ENCODE measurements at regions not wholly inside any gene's neighbourhood (a gene's known extent, or its start where the extent isn't known, plus 50 kb on each side); places are given as distances from the start of the nearest gene placed in this dataset.
"Not testable (repeated sequence)": the region's sequence is repeated elsewhere in the genome, so short reads cannot be mapped to it uniquely, and the experiment has no call there.

GRCh38 chr3:144777906-144778305 lies 806.3 kb downstream of the DIPK2A start:
- intact Hi-C loops (cut with DNase I, micrococcal nuclease): no loop called here
- POLR2A ChIA-PET: no interaction called here
- CTCF ChIA-PET: no interaction called here
- no peaks in the 10 kb centered on the region for H3K36me3 Mint-ChIP-seq (ENCODE audit: low read depth)
- H3K27me3 Mint-ChIP-seq: no peaks in the 10 kb centered on the region
- no peak overlapping the region for H3K4me3 Mint-ChIP-seq
- ATAC-seq (no peak), DNase-seq (no peak)
- no peak overlapping the region for H3K27ac Mint-ChIP-seq
- H3K9me3 Mint-ChIP-seq (ENCODE audit: low read depth): no peaks in the 10 kb centered on the region
- no peaks in the 10 kb centered on the region for H3K4me1 Mint-ChIP-seq

- POLR2A ChIA-PET: no interaction called here
- no peak for ATAC-seq
- CTCF ChIA-PET: no interaction called here
- no peak overlapping the region for H3K27ac Mint-ChIP-seq
- no peak overlapping the region for H3K4me3 Mint-ChIP-seq
- H3K4me1 Mint-ChIP-seq: no peaks in the 10 kb centered on the region
- H3K36me3 Mint-ChIP-seq (ENCODE audit: low read depth): no peaks in the 10 kb centered on the region
- no peaks in the 10 kb centered on the region for H3K27me3 Mint-ChIP-seq
- DNase-seq: no peak
- intact Hi-C loops (cut with DNase I, micrococcal nuclease): no loop called here
- peaks cover 4% of the 10 kb centered on the region for H3K9me3 Mint-ChIP-seq (ENCODE audit: low read depth)
Observed at GRCh38 chr3:144791034-144791433, 819.4 kb downstream of the DIPK2A start.

DNA sequence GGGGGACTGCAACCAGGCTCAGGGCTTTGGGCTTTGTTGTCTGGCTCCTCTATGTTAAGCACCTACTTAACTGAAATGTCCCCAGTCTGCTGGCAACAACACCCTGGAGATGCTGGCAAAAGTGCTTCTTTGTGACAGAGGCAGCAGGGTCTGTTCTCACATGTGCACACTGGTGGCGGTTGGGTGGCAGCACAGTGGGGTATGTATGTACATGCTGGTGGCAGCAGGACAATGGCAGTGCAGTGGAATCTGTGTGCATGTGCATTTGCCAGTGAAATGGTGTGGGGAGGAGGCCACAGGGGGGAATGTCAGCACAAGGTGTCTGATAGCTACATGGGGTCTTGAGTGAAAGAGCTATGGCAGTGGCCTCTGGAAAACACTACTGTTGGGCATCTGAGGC lies 830.3 kb downstream of the DIPK2A start:
- intact Hi-C loops (cut with DNase I, micrococcal nuclease): no loop called here
- no peaks in the 10 kb centered on the region for H3K27me3 Mint-ChIP-seq
- ATAC-seq (no peak), DNase-seq (no peak)
- ChIA-PET POLR2A (no interaction called here), CTCF (no interaction called here)
- H3K9me3 Mint-ChIP-seq (ENCODE audit: low read depth): no peaks in the 10 kb centered on the region
- no peaks in the 10 kb centered on the region for H3K4me1 Mint-ChIP-seq
- no peak overlapping the region for H3K27ac Mint-ChIP-seq
- no peaks in the 10 kb centered on the region for H3K36me3 Mint-ChIP-seq (ENCODE audit: low read depth)
- H3K4me3 Mint-ChIP-seq: no peak overlapping the region

DNA sequence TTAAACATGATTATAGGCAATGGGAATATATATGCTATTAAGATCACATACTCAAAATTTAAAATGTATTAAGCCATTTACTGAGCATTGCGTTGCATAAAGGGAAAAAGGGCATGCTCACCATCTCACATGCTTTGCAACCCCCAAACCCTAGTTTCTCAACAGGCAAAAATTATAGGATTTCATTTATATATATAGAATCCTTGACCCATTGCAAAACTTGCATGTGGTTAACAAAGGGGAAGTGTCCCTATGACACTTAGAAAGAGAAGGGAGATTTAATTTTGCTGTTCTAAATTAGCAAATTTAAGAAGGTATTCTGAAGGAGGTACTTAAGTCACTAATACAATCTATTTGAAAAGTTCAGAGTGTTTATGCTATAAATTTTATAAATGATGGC lies 837.8 kb downstream of the DIPK2A start:
- no peaks in the 10 kb centered on the region for H3K36me3 Mint-ChIP-seq (ENCODE audit: low read depth)
- DNase-seq (no peak), ATAC-seq (no peak)
- POLR2A ChIA-PET: no interaction called here
- no peaks in the 10 kb centered on the region for H3K9me3 Mint-ChIP-seq (ENCODE audit: low read depth)
- CTCF ChIA-PET: no interaction called here
- no peaks in the 10 kb centered on the region for H3K27me3 Mint-ChIP-seq
- intact Hi-C loops (cut with DNase I, micrococcal nuclease): no loop called here
- H3K4me3 Mint-ChIP-seq: no peak overlapping the region
- H3K4me1 Mint-ChIP-seq: no peaks in the 10 kb centered on the region
- no peak overlapping the region for H3K27ac Mint-ChIP-seq

DNA sequence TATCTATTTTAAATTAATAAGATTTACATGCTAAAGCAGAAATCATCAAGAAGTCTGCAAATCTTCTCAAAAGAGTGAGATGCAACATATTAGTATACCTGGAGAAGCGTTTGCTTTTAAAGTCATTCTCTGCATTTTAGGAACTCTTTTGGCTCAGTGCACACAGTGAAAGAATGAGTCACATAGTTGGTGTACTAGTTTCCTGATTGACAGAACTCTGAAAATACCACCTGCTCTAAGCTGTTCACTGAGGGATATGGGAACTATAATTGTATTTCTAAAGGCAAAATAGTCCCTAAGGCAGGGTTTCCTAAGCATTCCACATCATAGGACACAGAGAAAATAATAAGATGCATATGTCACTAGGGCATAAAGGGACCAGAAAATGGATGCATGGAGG lies 838.5 kb downstream of the DIPK2A start:
- H3K4me3 Mint-ChIP-seq: no peak overlapping the region
- H3K27me3 Mint-ChIP-seq: no peaks in the 10 kb centered on the region
- no peaks in the 10 kb centered on the region for H3K4me1 Mint-ChIP-seq
- ATAC-seq (no peak), DNase-seq (no peak)
- CTCF ChIA-PET: no interaction called here
- intact Hi-C loops (cut with DNase I, micrococcal nuclease): no loop called here
- H3K27ac Mint-ChIP-seq: no peak overlapping the region
- POLR2A ChIA-PET: no interaction called here
- no peaks in the 10 kb centered on the region for H3K36me3 Mint-ChIP-seq (ENCODE audit: low read depth)
- no peaks in the 10 kb centered on the region for H3K9me3 Mint-ChIP-seq (ENCODE audit: low read depth)

DNA sequence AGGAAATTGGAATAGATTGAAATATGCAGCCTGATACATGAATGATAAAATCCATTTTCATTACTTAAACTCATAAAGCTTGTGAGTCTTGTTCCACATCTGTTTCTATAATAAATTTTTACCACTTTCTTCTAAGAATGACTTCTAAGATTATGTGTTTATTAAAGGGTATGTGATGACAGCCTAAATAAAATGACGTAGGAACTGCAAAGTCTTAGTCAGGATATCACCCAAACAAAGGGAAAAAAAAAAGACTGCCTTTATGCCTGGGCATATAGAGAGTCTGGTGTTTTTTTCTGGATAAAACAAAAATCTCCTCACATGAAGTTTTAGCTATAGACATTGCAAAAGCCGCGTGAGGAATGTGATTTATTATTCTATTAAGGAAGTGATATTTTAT lies 844.0 kb downstream of the DIPK2A start:
- no peak overlapping the region for H3K27ac Mint-ChIP-seq
- no peak for DNase-seq
- H3K36me3 Mint-ChIP-seq (ENCODE audit: low read depth): no peaks in the 10 kb centered on the region
- intact Hi-C loops (cut with DNase I, micrococcal nuclease): no loop called here
- ChIA-PET POLR2A (no interaction called here), CTCF (no interaction called here)
- H3K27me3 Mint-ChIP-seq: no peaks in the 10 kb centered on the region
- ATAC-seq: no peak
- H3K9me3 Mint-ChIP-seq (ENCODE audit: low read depth): no peaks in the 10 kb centered on the region
- no peak overlapping the region for H3K4me3 Mint-ChIP-seq
- H3K4me1 Mint-ChIP-seq: no peaks in the 10 kb centered on the region

DNA sequence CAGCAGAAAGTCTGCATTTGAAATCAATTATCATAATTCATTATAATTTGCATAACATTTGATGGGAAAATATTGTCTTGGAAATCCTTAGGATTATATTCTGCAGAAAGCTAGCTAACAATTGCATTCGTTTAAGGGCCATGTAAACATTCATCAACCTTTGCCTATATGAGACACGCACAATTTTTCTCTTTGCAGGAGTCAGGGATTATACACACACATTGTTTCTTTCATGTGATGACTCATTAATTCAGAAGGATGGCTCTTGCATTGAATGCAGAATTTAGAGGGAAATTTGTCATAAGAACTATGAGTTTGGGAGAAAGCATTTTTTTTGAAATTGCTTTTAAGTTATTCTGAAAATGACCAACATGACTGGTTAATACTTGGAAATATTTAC lies 844.7 kb downstream of the DIPK2A start:
- no peak for ATAC-seq

GRCh38 chr3:144818973-144819372 lies 847.4 kb downstream of the DIPK2A start:
- Mint-ChIP-seq H3K9me3 (ENCODE audit: low read depth) (no peaks in the 10 kb centered on the region), H3K27me3 (no peaks in the 10 kb centered on the region), H3K4me3 (no peak overlapping the region), H3K27ac (no peak overlapping the region), H3K36me3 (ENCODE audit: low read depth) (no peaks in the 10 kb centered on the region), H3K4me1 (no peaks in the 10 kb centered on the region)
- no peak for DNase-seq
- ATAC-seq: no peak
- CTCF ChIA-PET: no interaction called here
- POLR2A ChIA-PET: no interaction called here
- intact Hi-C loops (cut with DNase I, micrococcal nuclease): no loop called here

More for the DNA sequence above, 844.7 kb downstream of the DIPK2A start:
- no peak for DNase-seq
- Mint-ChIP-seq H3K27me3 (no peaks in the 10 kb centered on the region), H3K9me3 (ENCODE audit: low read depth) (no peaks in the 10 kb centered on the region), H3K36me3 (ENCODE audit: low read depth) (no peaks in the 10 kb centered on the region), H3K4me1 (no peaks in the 10 kb centered on the region), H3K27ac (no peak overlapping the region), H3K4me3 (no peak overlapping the region)
- ChIA-PET CTCF (no interaction called here), POLR2A (no interaction called here)
- intact Hi-C loops (cut with DNase I, micrococcal nuclease): no loop called here

DNA sequence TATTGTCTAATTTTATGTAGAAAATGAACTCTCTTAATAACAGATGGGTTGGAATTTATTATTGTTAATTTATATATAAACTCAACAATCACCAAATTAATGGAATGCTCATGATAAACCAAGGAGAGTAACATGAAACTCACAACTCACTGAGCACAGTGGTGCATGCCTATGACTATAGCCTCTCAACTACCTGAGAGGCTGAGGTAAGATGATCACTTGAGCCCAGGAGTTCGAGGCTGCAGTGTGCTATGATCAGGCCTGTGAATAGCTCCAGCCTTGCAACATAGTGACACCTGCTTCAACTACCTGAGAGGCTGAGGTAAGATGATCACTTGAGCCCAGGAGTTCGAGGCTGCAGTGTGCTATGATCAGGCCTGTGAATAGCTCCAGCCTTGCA lies 848.6 kb downstream of the DIPK2A start:
- H3K36me3 Mint-ChIP-seq (ENCODE audit: low read depth); H3K27ac Mint-ChIP-seq; H3K9me3 Mint-ChIP-seq (ENCODE audit: low read depth); ATAC-seq; H3K4me1 Mint-ChIP-seq; H3K27me3 Mint-ChIP-seq; POLR2A ChIA-PET; DNase-seq; intact Hi-C loops (cut with DNase I, micrococcal nuclease); H3K4me3 Mint-ChIP-seq; CTCF ChIA-PET: not testable (repeated sequence)

DNA sequence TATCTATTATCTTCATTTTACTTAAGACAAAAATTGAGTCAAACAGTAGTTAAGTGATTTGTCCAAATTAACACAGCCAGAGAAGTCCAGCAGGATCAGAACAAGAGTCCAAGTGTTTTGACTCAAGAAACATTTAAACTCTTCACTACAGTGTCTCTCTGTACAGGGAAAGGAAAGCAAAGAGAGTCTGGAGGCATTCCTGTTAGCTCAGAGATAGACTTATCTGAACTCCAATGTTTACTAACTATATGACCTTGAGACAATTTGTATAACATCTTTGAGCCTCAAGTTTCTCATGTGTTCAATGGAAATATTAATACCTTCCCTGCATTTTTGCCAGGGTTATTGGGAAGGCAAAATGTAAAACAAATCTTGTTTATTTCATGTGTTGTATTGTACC lies 849.1 kb downstream of the DIPK2A start:
- H3K36me3 Mint-ChIP-seq (ENCODE audit: low read depth): no peaks in the 10 kb centered on the region
- POLR2A ChIA-PET: no interaction called here
- DNase-seq (no peak), ATAC-seq (no peak)
- intact Hi-C loops (cut with DNase I, micrococcal nuclease): no loop called here
- CTCF ChIA-PET: no interaction called here
- no peak overlapping the region for H3K4me3 Mint-ChIP-seq
- H3K9me3 Mint-ChIP-seq (ENCODE audit: low read depth): no peaks in the 10 kb centered on the region
- no peaks in the 10 kb centered on the region for H3K4me1 Mint-ChIP-seq
- no peak overlapping the region for H3K27ac Mint-ChIP-seq
- no peaks in the 10 kb centered on the region for H3K27me3 Mint-ChIP-seq

DNA sequence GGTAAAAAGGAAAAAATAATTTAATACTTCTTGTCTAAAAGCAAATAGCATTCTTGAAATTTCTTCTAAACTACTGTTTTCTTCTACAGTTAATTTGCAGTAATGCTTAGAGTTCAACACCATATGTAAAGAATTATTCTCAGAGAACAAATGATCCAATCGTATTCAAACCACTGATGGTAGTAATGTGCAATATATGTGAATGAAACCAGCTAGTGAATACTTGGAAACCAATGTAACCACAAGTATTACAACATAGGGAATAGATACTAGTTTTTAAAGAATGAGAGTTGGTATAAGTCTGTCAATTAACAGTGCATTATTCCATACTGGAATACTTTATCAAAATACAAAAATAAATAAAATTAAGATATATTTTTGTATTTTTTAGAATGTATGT lies 850.0 kb downstream of the DIPK2A start:
- no peaks in the 10 kb centered on the region for H3K36me3 Mint-ChIP-seq (ENCODE audit: low read depth)
- H3K4me1 Mint-ChIP-seq: no peaks in the 10 kb centered on the region
- no peak for ATAC-seq
- POLR2A ChIA-PET: no interaction called here
- no peak overlapping the region for H3K4me3 Mint-ChIP-seq
- H3K27me3 Mint-ChIP-seq: no peaks in the 10 kb centered on the region
- no peak for DNase-seq
- CTCF ChIA-PET: no interaction called here
- H3K27ac Mint-ChIP-seq: no peak overlapping the region
- H3K9me3 Mint-ChIP-seq (ENCODE audit: low read depth): no peaks in the 10 kb centered on the region
- intact Hi-C loops (cut with DNase I, micrococcal nuclease): no loop called here

DNA sequence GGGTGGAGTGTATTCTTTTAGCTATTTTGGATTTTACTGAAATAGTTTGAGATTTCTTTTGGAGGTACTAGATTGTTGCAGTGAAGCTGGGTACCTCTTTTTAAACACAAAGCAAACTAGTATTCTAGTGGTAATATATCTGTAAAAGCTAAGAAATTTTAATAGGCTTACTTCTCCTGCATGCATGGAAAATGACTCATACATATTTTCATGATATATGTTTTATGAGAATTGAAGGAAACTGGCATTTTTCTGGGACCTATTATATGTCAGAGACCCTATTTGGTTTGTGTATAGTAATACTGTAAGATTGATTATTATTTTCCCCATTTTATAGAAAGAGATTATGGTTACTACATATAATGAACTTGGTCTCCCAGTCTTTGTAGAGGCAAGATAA lies 851.0 kb downstream of the DIPK2A start:
- Mint-ChIP-seq H3K4me1 (no peaks in the 10 kb centered on the region), H3K27me3 (no peaks in the 10 kb centered on the region), H3K36me3 (ENCODE audit: low read depth) (no peaks in the 10 kb centered on the region), H3K9me3 (ENCODE audit: low read depth) (no peaks in the 10 kb centered on the region), H3K4me3 (no peak overlapping the region), H3K27ac (no peak overlapping the region)
- DNase-seq: no peak
- intact Hi-C loops (cut with DNase I, micrococcal nuclease): no loop called here
- ChIA-PET CTCF (no interaction called here), POLR2A (no interaction called here)
- ATAC-seq: no peak

- ATAC-seq: no peak
- ChIA-PET POLR2A (no interaction called here), CTCF (no interaction called here)
- Mint-ChIP-seq H3K9me3 (ENCODE audit: low read depth) (peaks cover 12% of the 10 kb centered on the region), H3K27ac (no peak overlapping the region), H3K27me3 (no peaks in the 10 kb centered on the region), H3K36me3 (ENCODE audit: low read depth) (no peaks in the 10 kb centered on the region), H3K4me1 (no peaks in the 10 kb centered on the region), H3K4me3 (no peak overlapping the region)
- DNase-seq: no peak
- intact Hi-C loops (cut with DNase I, micrococcal nuclease): no loop called here
Observed at GRCh38 chr3:144831955-144832716, 860.5 kb downstream of the DIPK2A start.

Data from activated CD4-positive, alpha-beta T cell treated with anti-CD3 and anti-CD28 coated beads for 36 hours (primary cell).